NCI-H2227 (cell line): ENCODE measurements at regions not wholly inside any gene's neighbourhood (a gene's known extent, or its start where the extent isn't known, plus 50 kb on each side); places are given as distances from the start of the nearest gene placed in this dataset.
"Not testable (repeated sequence)": the region's sequence is repeated elsewhere in the genome, so short reads cannot be mapped to it uniquely, and the experiment has no call there.

Experiments used
- DNase-seq: peaks from one replicate; lab custom pipeline; 2025; ENCODE audit not compliant: unreplicated experiment; lab: John Stamatoyannopoulos, UW

- DNase-seq = no peak
These were observed 94.8 kb downstream of the MYCN start for GRCh38 chr2:16034975-16035746.

GRCh38 chr2:16034151-16034974, 94.0 kb downstream of the MYCN start:
- DNase-seq = no peak

DNA sequence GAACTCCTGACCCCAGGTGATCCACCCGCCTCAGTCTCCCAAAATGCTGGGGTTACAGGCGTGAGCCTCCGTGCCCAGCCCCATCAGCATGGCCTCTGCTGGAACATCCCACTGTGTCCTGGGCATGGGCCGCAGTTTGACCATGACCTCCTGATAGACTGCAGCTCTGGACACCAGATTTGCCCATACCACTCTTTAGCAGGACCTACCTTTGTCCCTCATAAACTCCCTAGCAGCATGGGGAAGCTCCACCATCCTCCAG, 92.6 kb downstream of the MYCN start:
- no peak for DNase-seq

- no peak for DNase-seq
These were observed 92.1 kb downstream of the MYCN start for GRCh38 chr2:16032282-16033031.

GRCh38 chr2:16031848-16032159, 91.5 kb downstream of the MYCN start:
- DNase-seq = no peak

GRCh38 chr2:16031058-16031847, 90.9 kb downstream of the MYCN start:
- DNase-seq = no peak

GRCh38 chr2:16030206-16031057, 90.1 kb downstream of the MYCN start:
- no peak for DNase-seq

DNA sequence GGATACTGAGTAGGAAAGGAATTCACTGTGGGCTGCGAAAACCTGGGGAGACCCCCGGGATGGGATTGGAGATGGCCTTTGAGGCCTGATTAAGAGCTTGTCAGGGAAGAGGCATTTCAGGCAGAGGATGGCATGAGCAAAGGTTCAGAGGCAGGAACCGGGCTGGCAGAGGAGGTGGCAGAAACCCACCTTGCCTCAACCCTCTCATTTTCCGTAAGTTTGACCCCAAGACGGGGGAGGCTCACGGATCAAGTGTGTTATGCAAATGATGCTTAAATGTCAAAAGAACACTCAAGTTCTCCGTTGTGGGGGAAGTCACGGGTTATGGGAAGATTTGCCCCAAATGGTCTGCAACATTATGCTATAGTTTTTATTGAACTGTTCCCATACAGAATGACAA, 88.3 kb downstream of the MYCN start:
- no peak for DNase-seq

GRCh38 chr2:16026816-16027501, 86.6 kb downstream of the MYCN start:
- no peak for DNase-seq

DNA sequence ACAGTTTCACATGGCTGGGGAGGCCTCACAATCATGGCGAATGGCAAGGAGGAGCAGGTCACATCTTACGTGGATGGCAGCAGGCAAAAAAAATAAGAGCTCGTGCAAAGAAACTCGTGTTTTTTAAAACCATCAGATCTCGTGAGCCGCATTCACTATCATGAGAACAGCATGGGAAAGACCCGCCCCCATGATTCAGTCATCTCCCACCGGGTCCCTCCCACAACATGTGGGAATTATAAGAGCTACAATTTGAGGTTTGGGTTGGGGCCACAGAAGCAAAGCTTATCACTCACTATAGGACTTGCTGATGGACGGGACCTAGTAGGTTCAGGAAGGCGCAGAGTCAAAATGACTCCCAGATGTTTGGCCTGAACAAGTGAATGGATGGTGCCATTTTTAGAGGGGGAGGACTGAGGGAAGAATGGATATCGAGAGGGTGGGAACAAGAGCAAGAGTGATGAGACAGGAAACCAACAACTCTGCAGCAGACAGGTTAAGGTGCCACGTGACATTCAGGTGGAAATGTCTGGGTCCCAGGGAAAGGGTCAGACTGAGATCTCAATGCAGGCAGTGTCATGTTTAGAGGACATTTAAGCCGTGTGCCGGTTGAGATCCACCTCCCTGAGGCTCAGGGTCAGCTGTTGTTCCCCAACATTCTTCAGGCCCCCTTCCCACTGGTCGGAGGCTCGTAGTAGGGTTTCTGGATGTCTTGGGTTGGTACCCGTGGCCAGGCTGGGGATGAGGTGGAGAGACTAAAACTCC, 85.7 kb downstream of the MYCN start:
- DNase-seq = no peak

- no peak for DNase-seq
These were observed 85.0 kb downstream of the MYCN start for GRCh38 chr2:16025211-16025875.

DNA sequence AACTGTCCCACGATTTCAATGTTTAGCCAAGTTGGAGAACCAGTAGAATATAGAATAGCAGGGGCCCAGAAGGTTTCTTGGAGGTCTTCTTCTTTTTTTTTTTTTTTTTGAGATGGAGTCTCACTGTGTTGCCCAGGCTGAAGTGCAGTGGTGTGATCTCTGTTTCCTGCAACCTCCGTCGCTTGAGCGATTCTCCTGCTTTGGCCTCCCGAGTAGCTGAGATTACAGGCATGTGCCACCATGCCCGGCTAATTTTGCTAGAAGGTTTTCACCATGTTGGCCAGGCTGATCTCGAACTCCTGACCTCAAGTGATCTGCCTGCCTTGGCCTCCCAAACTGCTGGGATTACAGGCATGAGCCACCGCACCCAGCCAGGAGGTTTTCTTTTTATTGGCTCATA, 84.3 kb downstream of the MYCN start:
- not testable (repeated sequence) for DNase-seq

GRCh38 chr2:16023506-16024360, 83.4 kb downstream of the MYCN start:
- DNase-seq = no peak

GRCh38 chr2:16022548-16023240, 82.3 kb downstream of the MYCN start:
- DNase-seq = no peak

- no peak for DNase-seq
These were observed 81.4 kb downstream of the MYCN start for GRCh38 chr2:16021611-16022363.

DNA sequence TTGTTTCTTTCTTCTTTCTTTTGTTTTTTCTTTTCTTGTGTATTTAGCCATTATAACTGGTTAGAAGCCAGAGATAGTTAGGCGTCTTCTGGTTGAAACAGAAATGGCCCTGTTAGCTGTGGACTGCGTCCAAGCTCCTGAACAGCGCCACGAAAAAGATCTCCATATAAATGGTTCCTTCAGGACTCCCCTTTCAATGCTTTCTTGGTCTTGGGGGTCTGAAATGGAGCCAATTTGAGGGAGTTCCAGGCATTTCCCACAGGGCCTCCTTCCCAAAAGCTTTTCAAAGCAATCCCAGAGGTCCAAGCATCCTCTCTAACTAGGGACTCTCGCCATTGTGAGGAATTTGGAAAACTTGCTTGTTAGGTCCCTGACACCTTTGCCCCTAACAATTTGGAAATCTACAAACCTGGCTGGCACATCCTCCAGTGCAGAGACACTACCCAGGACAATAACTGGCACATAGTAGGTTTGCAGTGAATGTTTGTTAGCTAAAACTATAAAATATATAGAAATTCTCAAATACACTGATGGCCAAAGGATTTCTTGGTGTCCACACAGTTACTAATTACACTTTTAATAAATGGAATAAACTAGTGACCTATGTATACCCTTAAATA, 80.1 kb downstream of the MYCN start:
- no peak for DNase-seq
